HepG2 (cell line): ENCODE measurements at regions not wholly inside any gene's neighbourhood (a gene's known extent, or its start where the extent isn't known, plus 50 kb on each side); places are given as distances from the start of the nearest gene placed in this dataset.

Source experiments
- GABPA ChIP-seq, 2 experiments: IDR thresholded peaks; 2 replicates each; pipeline ENCODE4 v1.6.1; 2011 to 2016; ENCODE audit warnings: low read depth in 2 of 2, low read length in 1 of 2, missing biosample characterization in 1 of 2, missing genetic modification characterization in 1 of 2
- TF ChIP-seq, protein P1 (sequence below): sonication (generic); formaldehyde crosslinking; IDR thresholded peaks from 2 replicates; pipeline ENCODE4 v1.5.0; 2020; ENCODE audit warnings: mild to moderate bottlenecking, missing genetic modification reagents, moderate library complexity

DNA sequence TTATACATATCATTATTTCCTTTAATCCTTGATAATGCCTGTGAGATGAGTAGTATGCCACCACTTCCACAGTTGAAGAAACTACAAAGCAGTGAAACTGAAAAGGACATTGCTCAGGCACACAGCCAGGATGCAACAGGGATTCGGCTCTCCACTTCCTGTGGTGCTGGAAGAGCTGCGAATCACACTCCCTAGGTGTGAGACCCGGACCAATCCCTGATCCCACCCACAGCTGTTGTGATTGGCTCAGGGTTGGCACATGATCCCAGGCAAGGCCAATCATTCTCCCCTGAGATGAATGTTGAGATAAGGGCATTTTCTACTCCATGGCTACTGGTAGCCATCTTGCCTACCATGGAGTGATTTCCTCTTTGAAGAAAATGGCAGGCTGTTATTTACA lies 218.2 kb downstream of the TMEM114 start:
- TF ChIP-seq, protein P1, sequence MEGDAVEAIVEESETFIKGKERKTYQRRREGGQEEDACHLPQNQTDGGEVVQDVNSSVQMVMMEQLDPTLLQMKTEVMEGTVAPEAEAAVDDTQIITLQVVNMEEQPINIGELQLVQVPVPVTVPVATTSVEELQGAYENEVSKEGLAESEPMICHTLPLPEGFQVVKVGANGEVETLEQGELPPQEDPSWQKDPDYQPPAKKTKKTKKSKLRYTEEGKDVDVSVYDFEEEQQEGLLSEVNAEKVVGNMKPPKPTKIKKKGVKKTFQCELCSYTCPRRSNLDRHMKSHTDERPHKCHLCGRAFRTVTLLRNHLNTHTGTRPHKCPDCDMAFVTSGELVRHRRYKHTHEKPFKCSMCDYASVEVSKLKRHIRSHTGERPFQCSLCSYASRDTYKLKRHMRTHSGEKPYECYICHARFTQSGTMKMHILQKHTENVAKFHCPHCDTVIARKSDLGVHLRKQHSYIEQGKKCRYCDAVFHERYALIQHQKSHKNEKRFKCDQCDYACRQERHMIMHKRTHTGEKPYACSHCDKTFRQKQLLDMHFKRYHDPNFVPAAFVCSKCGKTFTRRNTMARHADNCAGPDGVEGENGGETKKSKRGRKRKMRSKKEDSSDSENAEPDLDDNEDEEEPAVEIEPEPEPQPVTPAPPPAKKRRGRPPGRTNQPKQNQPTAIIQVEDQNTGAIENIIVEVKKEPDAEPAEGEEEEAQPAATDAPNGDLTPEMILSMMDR = no peak
- TF ChIP-seq GABPA (IDR thresholded peaks at IDR 0.05; ENCODE audit: low read depth, low read length) (no peak), GABPA (CRISPR knock-in tag; IDR thresholded peaks at IDR 0.05; ENCODE audit: low read depth) (no peak)
